NCI-H1092 treated with DMSO at 0.1 percent for 48 hours (cell line): ENCODE measurements at regions not wholly inside any gene's neighbourhood (a gene's known extent, or its start where the extent isn't known, plus 50 kb on each side); places are given as distances from the start of the nearest gene placed in this dataset.

ENCODE experiments used
- DNase-seq: peaks from one replicate; lab custom pipeline; 2025; lab: John Stamatoyannopoulos, UW

GRCh38 chr13:39284801-39285388 is 246.6 kb downstream of the NHLRC3 start:
- no peak for DNase-seq
